ENCODE measurements at regions not wholly inside any gene's neighbourhood (a gene's known extent, or its start where the extent isn't known, plus 50 kb on each side); places are given as distances from the start of the nearest gene placed in this dataset.
"Not testable (repeated sequence)": the region's sequence is repeated elsewhere in the genome, so short reads cannot be mapped to it uniquely, and the experiment has no call there.

DNA sequence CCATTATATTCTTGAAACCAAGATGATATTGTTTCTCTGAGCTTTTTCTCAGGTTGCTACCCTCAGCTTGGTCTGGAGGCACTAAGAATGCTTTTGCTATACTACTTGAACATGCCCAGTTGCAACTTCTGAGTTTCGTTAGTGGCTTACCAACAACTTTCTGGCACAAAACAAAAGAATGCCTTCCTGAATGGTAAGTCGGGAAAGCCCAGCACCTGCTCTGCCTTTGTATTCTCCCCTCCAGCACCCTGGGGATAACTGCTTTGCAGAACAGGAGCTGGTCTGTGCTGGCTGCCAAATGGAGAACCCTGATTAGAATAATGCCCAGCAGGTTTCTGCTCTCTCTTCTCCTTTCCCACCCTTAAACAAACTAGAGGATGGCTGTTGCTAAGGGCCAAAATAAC lies 149.3 kb downstream of the TGFB2 start:
- no peak for DNase-seq

DNA sequence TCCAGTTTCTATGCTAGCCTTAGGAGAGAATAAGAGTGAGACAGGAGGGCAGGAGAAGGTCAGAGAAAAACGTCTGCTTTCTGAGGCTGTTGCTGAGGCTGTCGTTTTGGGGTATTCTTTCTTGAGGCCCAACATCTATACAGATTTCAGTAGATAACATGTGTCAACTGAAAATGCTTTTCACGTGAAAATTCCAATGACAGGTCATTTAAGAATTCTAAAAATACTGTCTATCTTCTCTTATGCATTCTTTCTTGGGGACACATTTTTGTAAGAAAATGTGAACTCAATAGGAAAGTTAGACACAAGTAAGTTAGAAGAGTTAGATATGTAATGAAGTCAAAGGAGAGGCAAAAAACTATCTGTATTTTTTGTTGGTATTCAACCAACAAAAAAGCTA lies 150.8 kb downstream of the TGFB2 start:
- no peak for DNase-seq

DNA sequence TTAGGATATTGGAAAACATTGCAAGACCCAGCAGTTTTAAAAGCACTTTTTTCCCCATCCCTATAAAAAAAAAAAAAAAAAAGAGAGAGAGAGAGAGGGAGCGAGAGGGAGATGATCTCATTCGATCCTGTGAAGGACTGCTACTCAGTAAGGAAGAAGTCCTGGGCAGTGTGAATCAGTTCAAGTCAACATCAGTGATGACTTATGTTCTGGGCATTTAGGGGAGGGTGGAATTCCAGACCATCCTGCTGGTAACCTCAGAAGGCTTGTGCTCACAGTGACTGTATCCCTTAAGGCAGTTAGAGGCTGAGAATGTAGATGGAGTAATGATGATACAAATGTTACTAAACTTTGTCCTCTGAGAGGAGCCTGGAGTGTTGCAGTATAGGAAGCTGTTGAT lies 151.4 kb downstream of the TGFB2 start:
- DNase-seq: no peak

DNA sequence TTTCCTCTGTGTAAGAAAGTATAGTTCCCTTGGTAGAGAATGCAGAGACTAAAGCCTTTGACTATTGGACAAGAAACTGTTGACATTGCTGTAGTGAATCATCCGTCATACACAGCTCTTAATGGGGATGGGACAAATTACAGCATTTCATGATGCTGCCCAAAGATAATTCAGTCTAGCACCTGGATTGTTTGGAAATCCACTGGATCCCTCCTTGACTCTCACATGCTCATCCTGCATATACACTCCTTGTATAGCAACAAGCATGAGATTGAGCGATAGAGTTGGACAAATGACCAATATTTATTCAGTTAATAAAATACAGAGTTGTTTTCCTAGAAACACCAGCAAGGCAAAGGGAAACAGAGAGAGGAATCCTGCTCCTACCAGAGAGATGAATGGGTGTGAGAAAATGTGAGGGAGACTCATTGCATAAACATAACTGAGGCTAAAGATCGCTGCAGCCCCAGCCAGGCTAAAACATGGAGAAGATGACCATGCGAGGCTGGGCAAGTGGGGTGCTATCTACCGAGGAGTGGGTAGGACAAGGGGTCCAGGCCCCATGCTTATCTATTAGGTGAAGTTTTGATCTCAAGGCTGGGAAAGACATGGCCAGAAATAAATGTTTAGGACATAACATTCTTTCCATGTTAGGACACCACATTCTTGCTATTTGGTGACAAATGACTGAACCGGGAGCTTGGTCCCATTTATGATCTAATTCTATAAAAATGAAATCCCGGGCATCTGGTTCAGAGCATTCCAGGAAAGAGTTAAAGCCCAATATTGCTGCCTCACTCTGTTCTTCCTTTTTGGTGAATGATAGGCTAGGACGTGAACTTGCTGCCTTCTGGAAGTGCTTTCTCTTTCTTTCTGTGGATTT lies 153.2 kb downstream of the TGFB2 start:
- no peak for DNase-seq

DNA sequence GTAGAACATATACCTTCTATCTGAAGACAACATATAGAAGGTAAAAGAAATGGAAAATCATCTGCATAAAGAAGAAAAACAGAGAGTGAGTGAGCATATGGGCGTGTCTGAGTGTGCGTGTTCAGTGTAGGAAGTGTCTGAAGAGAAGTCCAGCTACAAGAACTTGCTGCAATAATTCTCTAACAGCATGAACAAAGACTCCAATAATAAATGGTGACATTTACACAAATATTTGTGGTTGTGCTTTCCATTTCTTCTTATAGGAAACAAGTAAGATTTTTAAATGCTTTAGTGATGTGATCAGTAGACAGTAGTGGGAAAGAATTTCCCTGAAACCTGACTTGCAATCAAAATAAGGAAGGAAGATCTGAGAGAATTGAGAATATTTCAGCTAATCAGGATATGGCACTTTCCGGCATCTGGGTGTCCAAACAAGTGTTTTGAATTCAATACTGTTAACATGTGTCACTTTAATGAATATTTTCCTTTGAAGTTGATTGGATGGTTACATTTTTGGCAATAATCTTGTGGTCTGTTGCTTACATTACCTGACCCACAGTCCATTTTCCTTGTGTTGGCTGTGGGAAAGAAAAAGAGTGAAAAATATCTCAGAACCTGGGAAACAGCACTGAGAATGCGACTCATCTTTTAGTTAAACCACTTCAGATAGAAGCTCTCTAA lies 154.0 kb downstream of the TGFB2 start:
- DNase-seq: no peak

DNA sequence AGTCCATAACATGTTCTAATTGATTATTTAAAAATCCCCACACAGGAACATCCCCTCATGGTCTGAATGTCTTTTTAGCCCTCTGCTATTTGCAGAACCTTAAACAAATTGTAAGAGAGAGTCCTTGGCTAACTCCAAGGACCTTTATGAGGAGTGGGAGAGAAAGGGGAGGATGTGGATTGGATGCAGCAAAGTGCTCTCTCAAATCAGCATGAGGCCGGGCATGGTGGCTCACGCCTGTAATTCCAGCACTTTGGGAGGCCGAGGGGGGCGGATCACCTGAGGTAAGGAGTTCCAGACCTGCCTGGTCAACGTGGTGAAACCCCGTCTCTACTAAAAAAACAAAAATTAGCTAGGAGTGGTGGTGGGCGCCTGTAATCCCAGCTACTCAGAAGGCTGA lies 154.8 kb downstream of the TGFB2 start:
- DNase-seq: no peak

DNA sequence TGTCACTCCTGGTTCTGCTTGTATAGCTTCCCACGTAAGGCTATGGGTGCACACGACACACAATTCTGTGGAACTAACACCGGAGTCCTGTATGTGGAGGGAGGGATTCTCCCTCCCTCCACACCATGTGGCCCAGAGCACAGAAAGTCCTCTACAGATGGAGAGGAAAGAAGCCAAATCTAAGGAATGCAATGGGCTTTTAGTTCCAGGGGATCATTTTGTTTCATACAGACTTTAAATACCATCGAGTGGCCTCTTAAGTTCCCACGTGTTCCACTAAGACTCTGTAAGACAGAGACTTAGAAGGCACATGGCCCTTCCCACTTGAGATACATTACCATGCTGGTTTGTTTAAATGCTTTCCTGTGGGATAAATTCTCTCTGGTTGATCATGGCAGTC lies 156.0 kb downstream of the TGFB2 start:
- DNase-seq: no peak

DNA sequence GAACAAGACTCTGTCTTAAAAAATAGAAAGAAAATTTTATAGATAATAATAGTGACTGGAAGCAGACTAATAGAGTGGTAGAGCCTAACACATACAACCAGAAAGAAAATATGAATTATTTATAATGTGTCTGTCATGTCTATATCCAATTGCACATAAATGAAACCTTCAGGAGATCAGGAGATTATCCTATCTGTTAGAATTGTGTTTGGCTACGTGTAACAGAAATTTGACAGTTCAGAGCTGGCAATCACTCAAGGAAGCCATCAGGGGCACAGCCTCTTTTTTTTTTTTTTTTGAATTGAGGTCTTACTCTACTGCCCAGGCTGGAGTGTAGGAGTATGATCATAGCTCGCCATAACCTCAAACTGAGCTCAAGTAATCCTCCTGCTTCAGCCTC lies 157.2 kb downstream of the TGFB2 start:
- DNase-seq: no peak

DNA sequence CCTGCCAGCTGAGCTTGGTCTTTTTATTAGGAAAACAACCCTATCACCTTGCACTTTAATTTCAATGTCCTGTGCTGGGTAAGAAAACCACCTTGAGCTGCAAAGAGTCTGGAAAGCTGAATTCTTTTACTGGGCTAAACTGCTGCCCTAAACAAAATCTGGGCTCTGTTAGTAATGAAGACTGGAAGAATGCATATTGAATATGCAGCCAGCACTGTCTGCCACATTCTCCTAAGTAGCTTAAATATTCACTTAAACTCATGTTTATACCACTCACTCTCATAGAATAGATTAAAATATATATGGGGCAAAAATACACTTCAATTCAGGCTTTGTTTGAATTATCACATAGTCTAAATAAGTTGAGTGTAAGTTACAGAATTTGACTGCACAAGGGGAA lies 158.0 kb downstream of the TGFB2 start:
- no peak for DNase-seq

DNA sequence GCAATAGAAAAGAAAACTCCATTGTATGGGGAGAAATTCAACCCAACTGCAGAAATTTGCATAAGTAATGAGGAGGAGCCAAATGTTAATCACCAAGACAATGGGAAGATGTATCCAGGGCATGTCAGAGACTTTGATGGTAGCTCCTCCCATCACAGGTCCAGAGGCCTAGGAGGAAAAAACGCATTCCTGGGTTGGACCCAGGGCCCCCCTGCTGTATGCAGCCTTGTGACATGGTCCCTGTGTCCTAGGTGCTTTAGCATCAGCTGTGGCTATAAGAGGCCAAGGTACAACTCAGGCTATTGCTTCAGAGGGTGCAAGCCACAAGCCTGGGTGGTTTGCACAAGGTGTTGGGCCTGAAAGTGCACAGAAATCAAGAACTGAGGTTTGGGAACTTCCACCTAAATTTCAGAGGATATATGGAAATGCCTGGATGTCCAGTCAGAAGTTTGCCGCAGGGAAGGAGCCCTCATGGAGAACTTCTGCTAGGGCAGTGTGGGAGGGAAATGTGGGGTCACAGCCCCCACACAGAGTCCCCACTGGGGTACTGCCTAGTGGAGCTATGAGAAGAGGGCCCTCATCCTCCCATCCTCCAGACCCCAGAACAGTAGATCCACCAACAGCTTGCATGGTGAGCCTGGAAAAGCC lies 162.3 kb downstream of the TGFB2 start:
- no peak for DNase-seq

DNA sequence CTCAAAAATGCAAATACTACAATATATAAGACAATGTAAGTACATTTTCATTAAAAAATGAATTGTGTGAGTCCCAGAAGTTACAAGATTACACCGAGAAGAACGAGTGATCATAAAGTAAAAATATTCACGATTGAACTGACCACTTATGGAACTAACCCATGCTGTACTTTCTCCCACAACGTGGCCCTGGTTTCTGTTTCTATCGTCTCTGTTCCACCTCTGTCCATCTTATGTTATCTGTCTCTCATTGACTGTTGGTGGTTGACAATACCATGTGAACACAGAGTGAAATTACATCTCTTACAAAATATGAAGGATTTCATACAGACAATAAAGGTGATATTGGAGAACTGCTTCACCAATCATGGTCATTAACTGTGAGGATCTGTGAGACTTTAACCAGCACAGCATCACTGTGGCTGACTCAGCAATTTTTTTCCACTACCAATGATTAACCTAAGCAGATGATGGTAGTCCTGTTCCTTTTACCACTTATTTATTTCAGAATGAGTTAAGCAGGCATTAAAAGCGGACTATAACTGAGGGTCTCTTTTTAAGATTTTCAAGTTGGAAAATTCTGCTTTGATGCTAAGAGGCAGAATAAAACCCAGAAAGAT lies 165.1 kb downstream of the TGFB2 start:
- DNase-seq: no peak

DNA sequence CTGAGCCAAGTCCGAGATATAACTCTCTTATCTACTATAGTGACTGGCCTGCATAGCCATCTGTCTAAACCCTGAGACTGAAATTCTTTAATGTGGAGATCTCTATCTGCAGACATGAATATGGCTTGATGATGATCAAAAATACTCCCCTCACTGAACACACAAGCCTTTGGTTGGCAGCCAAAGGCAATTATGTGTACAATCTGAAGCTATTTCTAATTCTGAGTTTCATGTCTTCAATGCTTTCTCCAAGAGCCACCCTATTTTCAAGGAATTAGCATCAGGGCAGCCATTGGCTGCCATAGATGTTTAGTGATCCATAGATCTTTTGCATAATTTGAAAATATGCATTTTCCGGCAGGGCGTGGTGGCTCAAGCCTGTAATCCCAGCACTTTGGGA lies 168.2 kb downstream of the TGFB2 start:
- DNase-seq: no peak

DNA sequence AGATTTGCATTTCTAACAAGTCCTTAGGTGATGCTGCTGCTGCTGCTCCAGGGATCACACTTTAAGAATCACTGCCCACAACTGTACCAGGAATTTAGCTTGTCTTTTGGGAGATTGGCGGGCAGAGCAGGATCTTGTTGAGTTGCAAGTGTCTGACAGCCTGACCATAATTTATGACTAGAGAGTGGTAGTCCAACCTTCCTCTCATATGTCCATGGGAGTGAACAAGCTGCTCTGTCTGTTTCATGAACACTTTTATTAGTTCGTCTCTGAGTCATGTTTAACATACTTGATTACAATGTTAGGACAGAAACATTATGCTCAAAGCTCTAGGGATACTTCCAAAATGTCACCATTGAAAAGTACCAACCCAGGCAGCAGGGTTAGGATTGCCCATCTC lies 169.6 kb downstream of the TGFB2 start:
- DNase-seq: no peak

DNA sequence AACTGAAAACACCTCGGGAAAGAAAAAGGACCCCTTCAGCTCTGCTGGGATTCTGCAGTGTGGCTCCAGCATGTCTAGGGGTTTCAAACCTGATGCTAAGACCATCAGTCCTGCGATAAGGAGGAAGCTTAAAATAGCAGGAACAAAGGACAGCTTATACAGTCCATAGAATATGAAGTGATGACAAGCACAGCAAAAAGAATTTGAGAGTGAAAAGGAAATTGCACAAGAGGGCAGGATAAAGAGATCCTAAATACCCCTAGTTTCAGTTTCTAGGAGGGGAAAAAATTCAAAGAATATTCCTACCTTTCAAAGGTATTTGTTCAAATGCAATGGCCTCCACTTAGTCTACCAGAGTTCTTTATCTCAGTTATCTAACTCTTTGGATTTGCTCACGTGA lies 171.4 kb downstream of the TGFB2 start:
- DNase-seq: no peak

DNA sequence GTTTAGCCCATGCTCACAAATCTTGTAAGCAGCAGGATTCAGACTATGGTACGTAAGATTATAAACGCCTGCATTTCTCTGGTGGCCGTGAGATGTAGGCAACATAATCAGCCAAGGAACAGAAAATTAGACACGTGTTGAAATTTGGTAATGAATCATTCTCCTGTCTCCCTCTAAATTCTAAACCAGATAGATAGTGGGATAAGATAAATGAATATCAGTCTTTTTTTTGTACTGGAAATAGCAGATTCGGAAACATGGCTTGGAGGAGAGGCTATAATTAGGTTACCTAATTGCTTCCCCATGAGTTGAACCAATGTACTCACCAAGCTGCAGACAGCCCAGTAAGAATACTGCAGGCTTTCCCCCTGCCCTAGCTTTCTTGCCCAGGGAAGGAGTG lies 172.3 kb downstream of the TGFB2 start:
- no peak for DNase-seq

DNA sequence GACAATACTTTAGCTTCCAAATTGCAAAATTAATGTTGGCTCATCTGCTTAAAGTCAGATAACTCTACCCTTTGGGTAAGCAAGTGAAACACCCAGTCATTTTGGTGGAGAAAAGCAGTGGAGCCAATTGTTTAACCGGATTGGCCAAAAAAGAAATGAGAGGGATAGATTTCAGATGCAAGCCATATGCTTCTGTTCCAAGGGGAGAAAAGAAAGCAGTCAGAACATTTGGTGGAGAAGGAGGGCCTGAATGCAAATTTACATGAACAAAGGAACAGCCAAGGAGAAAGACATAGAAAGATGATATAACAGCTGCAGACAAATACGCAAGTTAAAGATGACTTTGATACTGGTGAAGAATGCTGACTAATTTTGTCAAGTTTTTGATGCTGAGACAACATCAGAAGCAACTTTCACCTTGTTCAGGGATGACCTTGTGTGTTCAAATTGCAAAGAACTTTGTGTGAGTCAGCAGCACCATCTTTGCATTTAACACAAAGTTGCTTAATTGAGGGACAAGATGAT lies 173.1 kb downstream of the TGFB2 start:
- DNase-seq: no peak

DNA sequence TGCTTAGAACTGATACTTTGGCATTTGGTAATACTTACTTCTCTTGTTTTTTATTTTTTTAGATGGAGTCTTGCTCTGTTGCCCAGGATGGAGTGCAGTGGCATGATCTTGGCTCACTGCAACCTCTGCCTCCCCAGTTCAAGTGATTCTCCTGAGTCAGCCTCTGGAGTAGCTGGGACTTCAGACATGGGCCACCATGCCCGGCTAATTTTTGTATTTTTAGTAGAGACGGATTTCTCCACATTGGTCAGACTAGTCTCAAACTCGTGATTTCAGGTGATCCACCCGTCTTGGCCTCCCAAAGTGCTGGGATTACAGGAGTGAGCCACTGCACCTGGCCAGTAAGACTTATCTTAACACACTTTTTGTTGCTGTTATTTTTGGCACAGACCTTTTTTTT lies 175.5 kb downstream of the TGFB2 start:
- DNase-seq: not testable (repeated sequence)

DNA sequence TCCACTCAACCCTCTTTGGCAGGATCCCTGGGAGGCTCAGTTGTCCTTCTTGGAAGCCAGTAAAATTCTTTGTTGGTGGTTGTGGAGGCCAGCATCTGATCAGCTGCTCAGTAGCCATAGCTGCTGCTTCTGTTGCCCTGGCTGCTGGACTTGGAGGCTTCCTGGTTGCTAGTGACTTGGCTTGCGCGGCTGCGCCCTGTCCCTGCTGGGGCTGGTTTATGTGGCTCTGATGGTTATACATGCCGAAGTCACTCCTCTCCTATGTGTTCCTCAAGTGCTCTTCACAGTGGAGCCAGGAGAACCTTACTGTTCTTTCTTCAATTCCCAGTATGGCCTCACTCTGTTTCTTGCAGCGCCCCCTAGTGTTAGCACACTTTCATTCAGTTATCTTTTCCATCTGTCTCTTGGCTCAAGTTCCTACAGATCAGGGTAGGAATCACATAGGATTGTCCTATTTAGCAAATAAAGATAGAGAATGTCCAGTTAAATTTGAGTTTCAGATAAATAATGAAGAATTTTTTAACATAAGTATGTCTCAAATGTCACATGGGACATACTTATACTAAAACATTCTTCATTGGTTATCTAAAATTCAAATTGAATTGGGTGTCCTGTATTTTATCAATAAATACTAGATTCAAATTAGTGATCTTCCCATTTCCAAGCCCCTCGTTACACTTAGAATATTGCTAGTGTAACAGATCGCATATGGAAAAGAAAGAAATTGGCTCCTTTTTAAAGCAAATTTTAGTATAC lies 176.5 kb downstream of the TGFB2 start:
- DNase-seq: no peak

DNA sequence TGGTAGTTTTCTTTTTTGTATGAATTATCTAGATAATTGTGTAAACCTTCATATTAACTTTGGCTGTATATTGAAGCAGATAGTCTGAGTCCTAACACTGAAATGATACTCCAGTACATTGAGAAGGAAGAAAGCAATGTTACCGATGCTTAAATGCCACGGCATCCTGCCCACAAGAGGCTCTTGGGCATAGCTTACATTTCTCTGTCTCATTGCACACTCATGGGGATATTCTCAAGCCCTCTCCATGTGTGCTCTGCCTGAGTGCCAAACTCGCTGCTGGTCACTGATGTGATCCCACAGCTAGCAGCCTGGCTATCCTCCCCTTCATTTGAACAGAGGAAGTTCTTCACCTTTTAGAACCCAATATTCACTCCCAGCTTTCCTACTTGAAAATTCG lies 179.4 kb downstream of the TGFB2 start:
- no peak for DNase-seq

DNA sequence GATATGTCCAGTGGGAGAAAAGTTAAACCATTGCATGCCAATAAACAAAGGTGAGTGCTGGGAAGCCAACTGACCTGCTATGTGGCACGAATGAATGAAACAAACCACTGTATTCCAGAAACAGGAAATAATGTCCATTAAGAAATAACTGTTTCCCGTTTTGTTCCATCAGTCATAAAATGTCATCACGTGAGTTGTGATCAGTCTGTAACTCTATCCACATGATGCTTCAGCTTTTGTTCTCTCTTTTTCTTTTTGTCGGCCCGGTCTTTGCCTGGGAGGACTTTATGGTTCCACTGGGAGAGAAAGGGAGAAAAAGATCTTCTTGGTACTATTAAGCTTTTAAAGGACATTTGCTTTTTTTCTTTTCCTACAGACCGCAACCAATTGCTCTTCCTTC lies 179.9 kb downstream of the TGFB2 start:
- no peak for DNase-seq

DNA sequence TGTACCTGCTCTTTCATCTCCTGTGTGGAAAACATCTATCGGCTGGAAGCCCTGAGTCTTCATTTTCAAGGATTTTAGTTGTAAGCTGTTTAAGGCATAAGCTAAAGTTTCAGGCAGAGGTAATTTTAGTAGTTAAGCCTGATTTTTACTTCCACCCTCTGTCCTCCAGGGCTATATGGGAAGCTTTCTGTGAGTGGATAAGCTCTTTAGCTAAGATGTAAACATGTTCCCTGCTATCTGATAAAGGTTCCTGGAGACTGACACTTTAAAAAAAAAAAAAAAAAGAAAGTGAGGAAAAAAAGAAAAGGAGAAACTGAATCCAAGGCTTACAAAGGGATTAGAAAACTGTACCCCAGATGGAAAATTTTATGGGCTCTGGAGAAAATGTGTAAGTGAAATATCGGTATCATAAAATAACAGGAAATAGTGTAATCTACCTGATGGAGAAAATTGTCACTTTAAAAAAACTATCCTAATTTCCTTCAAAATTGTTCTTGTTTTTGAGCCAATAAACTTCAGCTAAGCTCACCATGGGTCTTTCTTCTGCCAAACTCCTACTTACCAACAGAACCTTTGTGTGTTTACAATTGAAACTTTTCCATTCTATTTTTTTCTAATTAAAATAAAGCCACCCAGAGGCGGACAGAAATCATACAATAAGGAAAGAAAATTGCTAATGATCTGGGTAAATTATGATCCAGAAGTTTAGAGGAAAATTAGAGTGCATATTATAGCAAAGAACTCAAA lies 180.5 kb downstream of the TGFB2 start:
- no peak for DNase-seq

DNA sequence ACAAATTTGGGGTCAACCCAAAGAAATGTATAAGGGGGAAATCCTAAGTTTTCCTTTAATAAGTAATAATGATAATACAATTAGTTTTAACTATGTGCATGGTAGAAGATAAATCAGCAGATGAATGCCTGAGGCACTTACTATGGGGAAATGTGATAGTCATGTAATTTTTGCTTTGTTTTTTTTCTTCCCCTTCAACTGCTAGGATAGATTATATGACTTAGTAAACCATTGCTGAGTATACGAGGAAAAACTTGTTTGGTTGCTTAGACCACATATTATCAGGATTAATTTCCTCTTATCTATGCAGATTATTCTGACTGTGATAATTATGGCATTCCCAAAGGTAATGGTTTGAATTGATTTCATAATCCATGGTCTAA lies 181.1 kb downstream of the TGFB2 start:
- DNase-seq: no peak

All from bone marrow (tissue), 2 donors.